Activated T-helper 2 cell treated with anti-CD3 and anti-CD28 coated beads, Interferon-gamma antibody, Interleukin-2, Interleukin-4, amounts not matched to agents 10 μg/mL and 5 μg/mL and 100 μg/mL, durations not matched to agents 14 hours and 24 hours and 36 hours (primary cell): ENCODE measurements at regions not wholly inside any gene's neighbourhood (a gene's known extent, or its start where the extent isn't known, plus 50 kb on each side); places are given as distances from the start of the nearest gene placed in this dataset.

Experiments used
- DNase-seq: peaks from one replicate; pipeline ENCODE4 v3.0.0; 2021; ENCODE audit warnings: low spot score
- H3K27ac Mint-ChIP-seq: one replicate; pipeline ENCODE4 v1.8.0; 2021; ENCODE audit warnings: mixed read lengths
- H3K27me3 Mint-ChIP-seq: one replicate; pipeline ENCODE4 v1.8.0; 2021; ENCODE audit warnings: low read depth, mixed read lengths
- H3K36me3 Mint-ChIP-seq: one replicate; pipeline ENCODE4 v1.8.0; 2021; ENCODE audit warnings: low read depth, mixed read lengths
- H3K4me1 Mint-ChIP-seq: one replicate; pipeline ENCODE4 v1.8.0; 2021; ENCODE audit warnings: low read depth, mixed read lengths
- H3K4me3 Mint-ChIP-seq: one replicate; pipeline ENCODE4 v1.8.0; 2021; ENCODE audit warnings: low read depth, mild to moderate bottlenecking, moderate library complexity, mixed read lengths
- H3K9me3 Mint-ChIP-seq: one replicate; pipeline ENCODE4 v1.8.0; 2021; ENCODE audit warnings: mixed read lengths
- intact Hi-C: fragments of 100-400 bp; cut with micrococcal nuclease; formaldehyde crosslinking; loops from one replicate; pipeline ENCODE4 v1.15.1; 2023

- Mint-ChIP-seq H3K36me3 (peaks cover 3% of the 10 kb centered on the region), H3K4me1 (no peaks in the 10 kb centered on the region), H3K27me3 (no peaks in the 10 kb centered on the region), H3K4me3 (no peak overlapping the region), H3K27ac (no peak overlapping the region), H3K9me3 (peaks cover 18% of the 10 kb centered on the region)
- intact Hi-C loops, result no loop called here
- DNase-seq, result no peak
Measured at GRCh38 chr6:4379958-4380357, 244.6 kb upstream of the ECI2 start.

DNA sequence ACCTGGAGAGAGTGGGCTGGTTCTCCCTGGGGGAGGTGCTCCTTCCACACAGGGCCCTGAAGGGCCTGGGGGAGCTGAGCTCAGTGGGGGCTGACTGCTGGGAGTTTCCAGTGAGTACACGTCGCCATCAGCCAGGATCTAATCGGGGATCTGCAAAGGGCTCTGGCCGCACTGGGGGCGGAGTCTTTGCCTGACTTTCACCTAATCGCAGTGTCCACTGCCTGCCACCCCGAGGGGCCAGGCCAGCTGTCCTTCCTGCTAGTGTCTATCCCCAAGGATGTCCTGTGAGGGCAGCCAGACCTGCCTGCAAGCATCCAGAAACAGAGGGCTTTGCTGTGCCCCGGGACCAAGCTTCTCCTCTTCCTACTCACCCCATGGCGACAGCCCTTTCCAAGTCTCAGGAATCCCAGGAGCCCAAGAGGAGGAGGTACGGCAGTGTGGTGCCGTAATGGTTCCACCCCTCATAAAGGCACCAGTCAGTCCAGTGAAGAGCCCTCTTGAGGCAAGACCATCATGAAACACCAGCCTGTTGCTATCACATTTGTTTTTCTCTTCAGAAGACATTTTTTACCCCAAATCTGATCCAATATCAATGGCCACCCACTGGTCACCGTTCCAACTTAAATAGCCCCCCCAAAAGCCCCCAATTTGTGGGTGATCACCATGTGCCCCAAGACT, 243.1 kb upstream of the ECI2 start:
- no peaks in the 10 kb centered on the region for H3K36me3 Mint-ChIP-seq
- no peak for DNase-seq
- H3K27ac Mint-ChIP-seq, result no peak overlapping the region
- H3K27me3 Mint-ChIP-seq, result no peaks in the 10 kb centered on the region
- no peak overlapping the region for H3K4me3 Mint-ChIP-seq
- intact Hi-C loops, result no loop called here
- H3K4me1 Mint-ChIP-seq, result no peaks in the 10 kb centered on the region
- H3K9me3 Mint-ChIP-seq, result peaks cover 5% of the 10 kb centered on the region

DNA sequence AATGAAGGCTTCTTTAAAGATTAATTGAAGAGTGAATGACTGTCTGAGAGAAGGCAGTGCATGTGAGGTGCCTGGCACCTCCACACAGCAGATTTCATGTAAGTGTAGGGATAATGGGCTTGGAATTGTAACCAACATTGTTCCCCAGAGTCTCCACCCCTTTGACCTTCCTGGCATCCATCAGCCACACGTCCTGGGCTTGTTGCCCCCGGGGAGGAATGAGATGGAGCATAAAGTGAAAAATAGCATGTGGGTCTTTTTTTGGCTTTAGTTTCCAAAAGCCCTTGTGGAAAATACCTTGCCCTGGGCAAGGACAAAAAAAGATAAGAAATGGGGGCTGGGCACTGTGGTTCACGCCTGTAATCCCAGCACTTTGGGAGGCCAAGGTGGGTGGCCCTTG, 242.2 kb upstream of the ECI2 start:
- H3K9me3 Mint-ChIP-seq, result peaks cover under 1% of the 10 kb centered on the region
- H3K27me3 Mint-ChIP-seq, result no peaks in the 10 kb centered on the region
- H3K4me1 Mint-ChIP-seq, result no peaks in the 10 kb centered on the region
- H3K36me3 Mint-ChIP-seq, result no peaks in the 10 kb centered on the region
- intact Hi-C loops, result no loop called here
- no peak for DNase-seq
- H3K27ac Mint-ChIP-seq, result no peak overlapping the region
- H3K4me3 Mint-ChIP-seq, result no peak overlapping the region

GRCh38 chr6:4374216-4374615, 238.8 kb upstream of the ECI2 start:
- H3K36me3 Mint-ChIP-seq, result no peaks in the 10 kb centered on the region
- no peak overlapping the region for H3K27ac Mint-ChIP-seq
- no peaks in the 10 kb centered on the region for H3K27me3 Mint-ChIP-seq
- intact Hi-C loops, result no loop called here
- no peaks in the 10 kb centered on the region for H3K9me3 Mint-ChIP-seq
- DNase-seq, result no peak
- H3K4me3 Mint-ChIP-seq, result no peak overlapping the region
- H3K4me1 Mint-ChIP-seq, result no peaks in the 10 kb centered on the region

GRCh38 chr6:4372866-4373265, 237.5 kb upstream of the ECI2 start:
- no peaks in the 10 kb centered on the region for H3K27me3 Mint-ChIP-seq
- intact Hi-C loops, result no loop called here
- H3K4me1 Mint-ChIP-seq, result no peaks in the 10 kb centered on the region
- no peak overlapping the region for H3K4me3 Mint-ChIP-seq
- no peak for DNase-seq
- H3K27ac Mint-ChIP-seq, result no peak overlapping the region
- H3K36me3 Mint-ChIP-seq, result no peaks in the 10 kb centered on the region
- H3K9me3 Mint-ChIP-seq, result no peaks in the 10 kb centered on the region

GRCh38 chr6:4371207-4371921, 236.0 kb upstream of the ECI2 start:
- no peaks in the 10 kb centered on the region for H3K4me1 Mint-ChIP-seq
- no peak for DNase-seq
- no peak overlapping the region for H3K4me3 Mint-ChIP-seq
- intact Hi-C loops, result no loop called here
- no peaks in the 10 kb centered on the region for H3K36me3 Mint-ChIP-seq
- no peaks in the 10 kb centered on the region for H3K27me3 Mint-ChIP-seq
- H3K9me3 Mint-ChIP-seq, result no peaks in the 10 kb centered on the region
- H3K27ac Mint-ChIP-seq, result no peak overlapping the region

- intact Hi-C loops, result no loop called here
Measured at GRCh38 chr6:4370066-4370465, 234.7 kb upstream of the ECI2 start.

GRCh38 chr6:4369616-4370015, 234.2 kb upstream of the ECI2 start:
- no peaks in the 10 kb centered on the region for H3K36me3 Mint-ChIP-seq
- H3K4me1 Mint-ChIP-seq, result no peaks in the 10 kb centered on the region
- DNase-seq, result no peak
- no peaks in the 10 kb centered on the region for H3K9me3 Mint-ChIP-seq
- intact Hi-C loops, result no loop called here
- H3K4me3 Mint-ChIP-seq, result no peak overlapping the region
- no peaks in the 10 kb centered on the region for H3K27me3 Mint-ChIP-seq
- H3K27ac Mint-ChIP-seq, result no peak overlapping the region

More at GRCh38 chr6:4370066-4370465, 234.7 kb upstream of the ECI2 start:
- Mint-ChIP-seq H3K27me3 (no peaks in the 10 kb centered on the region), H3K36me3 (no peaks in the 10 kb centered on the region), H3K9me3 (no peaks in the 10 kb centered on the region), H3K4me1 (no peaks in the 10 kb centered on the region), H3K4me3 (no peak overlapping the region), H3K27ac (no peak overlapping the region)
- DNase-seq, result no peak

- DNase-seq, result no peak
- Mint-ChIP-seq H3K4me3 (no peak overlapping the region), H3K36me3 (no peaks in the 10 kb centered on the region), H3K9me3 (no peaks in the 10 kb centered on the region), H3K27me3 (no peaks in the 10 kb centered on the region), H3K4me1 (peaks cover 3% of the 10 kb centered on the region), H3K27ac (no peak overlapping the region)
- intact Hi-C loops, result no loop called here
Measured at GRCh38 chr6:4368649-4369048, 233.3 kb upstream of the ECI2 start.

GRCh38 chr6:4367643-4368042, 232.3 kb upstream of the ECI2 start:
- intact Hi-C loops, result no loop called here
- H3K9me3 Mint-ChIP-seq, result no peaks in the 10 kb centered on the region
- DNase-seq, result no peak
- no peaks in the 10 kb centered on the region for H3K27me3 Mint-ChIP-seq
- peaks cover 3% of the 10 kb centered on the region for H3K4me1 Mint-ChIP-seq
- H3K36me3 Mint-ChIP-seq, result no peaks in the 10 kb centered on the region
- no peak overlapping the region for H3K27ac Mint-ChIP-seq
- no peak overlapping the region for H3K4me3 Mint-ChIP-seq

DNA sequence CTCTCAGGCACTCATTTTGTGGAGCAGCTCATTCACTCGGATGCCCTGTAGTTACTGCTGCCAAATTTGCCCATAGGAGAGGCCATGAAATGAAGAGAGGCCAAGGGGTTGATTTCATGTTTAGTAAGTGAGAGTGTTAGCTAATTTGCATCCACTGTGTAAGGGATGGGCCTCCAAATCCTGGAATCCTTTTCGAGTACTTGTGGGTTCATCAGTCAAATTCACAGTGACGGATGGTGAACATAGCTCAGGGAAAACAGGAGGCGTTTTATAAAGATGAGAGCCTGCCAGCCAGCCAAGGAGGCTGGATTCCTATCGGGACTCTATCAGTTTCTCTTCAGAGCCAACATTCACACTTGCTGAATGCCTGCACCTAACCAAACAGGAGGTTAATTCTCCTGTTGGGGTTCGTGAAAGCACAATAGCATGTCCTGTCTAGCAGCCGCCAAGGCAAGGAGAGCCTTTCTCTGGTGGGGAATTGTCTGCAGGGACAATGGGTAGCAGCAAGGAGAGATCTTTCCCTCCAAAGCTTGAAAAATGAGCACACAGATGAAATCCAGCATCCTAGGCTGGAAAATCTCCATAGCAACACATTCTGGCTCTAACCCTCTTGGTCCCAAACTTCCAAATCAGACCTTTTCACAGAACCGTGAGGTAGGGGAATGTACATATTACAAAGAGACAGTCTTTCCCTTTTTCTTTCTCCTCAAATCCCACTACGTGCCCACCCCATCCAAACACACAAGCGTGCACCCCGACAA, 231.4 kb upstream of the ECI2 start:
- H3K27me3 Mint-ChIP-seq, result peaks cover under 1% of the 10 kb centered on the region
- no peak overlapping the region for H3K27ac Mint-ChIP-seq
- no peak overlapping the region for H3K4me3 Mint-ChIP-seq
- intact Hi-C loops, result no loop called here
- H3K4me1 Mint-ChIP-seq, result peaks cover 3% of the 10 kb centered on the region
- H3K9me3 Mint-ChIP-seq, result no peaks in the 10 kb centered on the region
- DNase-seq, result no peak
- no peaks in the 10 kb centered on the region for H3K36me3 Mint-ChIP-seq

DNA sequence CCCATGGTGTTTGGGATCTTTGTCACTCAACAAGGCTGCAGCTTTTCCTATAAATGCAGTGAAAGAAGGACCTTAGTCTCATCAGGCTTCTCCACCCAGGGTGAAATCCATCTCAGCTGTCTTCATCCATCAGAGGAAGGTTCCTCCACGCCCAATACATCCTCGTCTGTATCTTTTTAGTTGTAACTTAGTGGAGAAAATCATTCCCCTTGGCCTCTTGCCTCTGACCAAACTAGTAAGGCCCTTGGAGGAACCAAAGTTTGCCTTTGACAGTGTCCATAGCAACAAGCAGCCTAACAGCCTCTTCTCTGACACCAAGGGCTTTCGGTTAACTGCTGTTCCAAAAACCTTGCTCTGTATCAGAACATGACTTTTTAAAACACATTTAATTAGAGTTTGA, 230.3 kb upstream of the ECI2 start:
- Mint-ChIP-seq H3K4me1 (peaks cover 3% of the 10 kb centered on the region), H3K27ac (no peak overlapping the region), H3K4me3 (no peak overlapping the region), H3K9me3 (no peaks in the 10 kb centered on the region), H3K36me3 (no peaks in the 10 kb centered on the region), H3K27me3 (peaks cover 2% of the 10 kb centered on the region)
- intact Hi-C loops, result no loop called here
- no peak for DNase-seq

DNA sequence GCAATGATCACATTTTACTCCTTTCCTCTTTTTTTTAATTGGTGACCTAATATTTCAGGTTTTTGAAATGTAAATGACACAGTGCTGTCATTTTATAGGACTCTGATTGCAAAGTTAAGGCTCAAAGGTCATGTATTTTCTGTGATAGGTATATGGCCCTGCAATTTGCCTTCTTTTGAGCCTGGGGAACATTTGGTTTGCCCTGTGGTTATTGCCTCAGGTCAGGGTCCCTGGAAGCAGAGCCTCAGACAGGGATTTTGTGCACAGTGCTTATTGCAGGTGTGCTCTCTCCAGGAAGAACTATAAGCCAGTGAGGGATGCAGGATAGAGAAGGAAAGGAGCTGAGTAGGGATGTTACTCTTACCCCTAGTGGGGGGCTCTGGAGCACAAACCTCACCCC, 229.3 kb upstream of the ECI2 start:
- Mint-ChIP-seq H3K4me1 (peaks cover 3% of the 10 kb centered on the region), H3K9me3 (no peaks in the 10 kb centered on the region), H3K27ac (no peak overlapping the region), H3K36me3 (no peaks in the 10 kb centered on the region), H3K4me3 (no peak overlapping the region), H3K27me3 (peaks cover 2% of the 10 kb centered on the region)
- DNase-seq, result no peak
- intact Hi-C loops, result no loop called here
